ENCODE measurements at regions not wholly inside any gene's neighbourhood (a gene's known extent, or its start where the extent isn't known, plus 50 kb on each side); places are given as distances from the start of the nearest gene placed in this dataset.

- TF ChIP-seq CTCF (IDR thresholded peaks at IDR 0.05) (no peak), POLR2AphosphoS5 (IDR thresholded peaks at IDR 0.05) (no peak)
Measured at GRCh38 chr5:4361753-4362152, 766.1 kb downstream of the IRX1 start.
